ENCODE measurements at regions not wholly inside any gene's neighbourhood (a gene's known extent, or its start where the extent isn't known, plus 50 kb on each side); places are given as distances from the start of the nearest gene placed in this dataset.

GRCh38 chr21:19120591-19120990 is 717.0 kb upstream of the TMPRSS15 start:
- DNase-seq, result no peak
- TF ChIP-seq POLR2A (IDR thresholded peaks at IDR 0.05; ENCODE audit: low read length) (no peak), GATA1 (IDR thresholded peaks at IDR 0.05; ENCODE audit: low read depth, low read length) (no peak)

- TF ChIP-seq POLR2A (IDR thresholded peaks at IDR 0.05; ENCODE audit: low read length), result no peak
- TF ChIP-seq GATA1 (IDR thresholded peaks at IDR 0.05; ENCODE audit: low read depth, low read length), result no peak
- no peak for DNase-seq
Observed at GRCh38 chr21:19122356-19122755, 718.8 kb upstream of the TMPRSS15 start.

- DNase-seq, result no peak
- no peak for TF ChIP-seq POLR2A (IDR thresholded peaks at IDR 0.05; ENCODE audit: low read length)
- no peak for TF ChIP-seq GATA1 (IDR thresholded peaks at IDR 0.05; ENCODE audit: low read depth, low read length)
Observed at GRCh38 chr21:19123053-19123452, 719.5 kb upstream of the TMPRSS15 start.

GRCh38 chr21:19123525-19123924 is 719.9 kb upstream of the TMPRSS15 start:
- no peak for DNase-seq
- no peak for TF ChIP-seq POLR2A (IDR thresholded peaks at IDR 0.05; ENCODE audit: low read length)
- TF ChIP-seq GATA1 (IDR thresholded peaks at IDR 0.05; ENCODE audit: low read depth, low read length), result no peak

- TF ChIP-seq GATA1 (IDR thresholded peaks at IDR 0.05; ENCODE audit: low read depth, low read length) (no peak), POLR2A (IDR thresholded peaks at IDR 0.05; ENCODE audit: low read length) (no peak)
Observed at GRCh38 chr21:19124691-19125090, 721.1 kb upstream of the TMPRSS15 start.

GRCh38 chr21:19130379-19131028 is 726.9 kb upstream of the TMPRSS15 start:
- DNase-seq, result no peak
- no peak for TF ChIP-seq GATA1 (IDR thresholded peaks at IDR 0.05; ENCODE audit: low read depth, low read length)
- TF ChIP-seq POLR2A (IDR thresholded peaks at IDR 0.05; ENCODE audit: low read length), result no peak

More at GRCh38 chr21:19124691-19125090, 721.1 kb upstream of the TMPRSS15 start:
- no peak for DNase-seq

- TF ChIP-seq POLR2A (IDR thresholded peaks at IDR 0.05; ENCODE audit: low read length) (no peak), GATA1 (IDR thresholded peaks at IDR 0.05; ENCODE audit: low read depth, low read length) (no peak)
- DNase-seq, result no peak
Observed at GRCh38 chr21:19141511-19141910, 737.9 kb upstream of the TMPRSS15 start.

GRCh38 chr21:19145682-19146293 is 742.2 kb upstream of the TMPRSS15 start:
- no peak for TF ChIP-seq POLR2A (IDR thresholded peaks at IDR 0.05; ENCODE audit: low read length)
- DNase-seq, result no peak

GRCh38 chr21:19148056-19148455 is 744.5 kb upstream of the TMPRSS15 start:
- TF ChIP-seq GATA1 (IDR thresholded peaks at IDR 0.05; ENCODE audit: low read depth, low read length) (no peak), POLR2A (IDR thresholded peaks at IDR 0.05; ENCODE audit: low read length) (no peak)
- no peak for DNase-seq

- TF ChIP-seq POLR2A (IDR thresholded peaks at IDR 0.05; ENCODE audit: low read length), result no peak
- TF ChIP-seq GATA1 (IDR thresholded peaks at IDR 0.05; ENCODE audit: low read depth, low read length), result no peak
- no peak for DNase-seq
Observed at GRCh38 chr21:19171585-19171984, 768.0 kb upstream of the TMPRSS15 start.

GRCh38 chr21:19181604-19182140 is 778.1 kb upstream of the TMPRSS15 start:
- no peak for TF ChIP-seq POLR2A (IDR thresholded peaks at IDR 0.05; ENCODE audit: low read length)
- TF ChIP-seq GATA1 (IDR thresholded peaks at IDR 0.05; ENCODE audit: low read depth, low read length), result no peak

GRCh38 chr21:19197950-19198349 is 794.4 kb upstream of the TMPRSS15 start:
- TF ChIP-seq POLR2A (IDR thresholded peaks at IDR 0.05; ENCODE audit: low read length) (no peak), GATA1 (IDR thresholded peaks at IDR 0.05; ENCODE audit: low read depth, low read length) (no peak)

More at GRCh38 chr21:19181604-19182140, 778.1 kb upstream of the TMPRSS15 start:
- DNase-seq, result no peak

GRCh38 chr21:19198801-19199200 is 795.2 kb upstream of the TMPRSS15 start:
- no peak for TF ChIP-seq POLR2A (IDR thresholded peaks at IDR 0.05; ENCODE audit: low read length)
- DNase-seq, result no peak

More at GRCh38 chr21:19197950-19198349, 794.4 kb upstream of the TMPRSS15 start:
- no peak for DNase-seq

- TF ChIP-seq GATA1 (IDR thresholded peaks at IDR 0.05; ENCODE audit: low read depth, low read length), result no peak
- TF ChIP-seq POLR2A (IDR thresholded peaks at IDR 0.05; ENCODE audit: low read length), result no peak
- DNase-seq, result no peak
Observed at GRCh38 chr21:19218163-19218562, 814.6 kb upstream of the TMPRSS15 start.

- TF ChIP-seq GATA1 (IDR thresholded peaks at IDR 0.05; ENCODE audit: low read depth, low read length) (no peak), POLR2A (IDR thresholded peaks at IDR 0.05; ENCODE audit: low read length) (no peak)
Observed at GRCh38 chr21:19224090-19224489, 820.5 kb upstream of the TMPRSS15 start.

More at GRCh38 chr21:19224090-19224489, 820.5 kb upstream of the TMPRSS15 start:
- no peak for DNase-seq
